MCF 10A (cell line): ENCODE measurements at regions not wholly inside any gene's neighbourhood (a gene's known extent, or its start where the extent isn't known, plus 50 kb on each side); places are given as distances from the start of the nearest gene placed in this dataset.

ENCODE experiments used
- BruUV-seq: library from RNA; stranded (reverse); fragments of 400-500 nt; replicated peaks from 2 replicates; lab custom pipeline; 2021; lab: Mats Ljungman, UMichigan
- CTCF ChIA-PET: fragments of 300-600 bp; sonication (Branson Sonifier 250); formaldehyde crosslinking; extraction: SDS; loops from one replicate; lab custom pipeline; 2021; ENCODE audit warnings: antibody characterized with exemption, inconsistent platforms; lab: Yijun Ruan, JAX
- POLR2A ChIA-PET: fragments of 300-600, 350-650 bp; sonication (Branson Sonifier 250); formaldehyde crosslinking; extraction: SDS; loops from one replicate; lab custom pipeline; 2020; ENCODE audit warnings: antibody characterized with exemption, inconsistent platforms; lab: Yijun Ruan, JAX
- DNase-seq: peaks from one replicate; pipeline ENCODE4 v3.0.0-alpha.2; 2018; ENCODE audit not compliant: unreplicated experiment
- H3K27ac Mint-ChIP-seq: one replicate; pipeline ENCODE4 v1.8.0; 2022; ENCODE audit warnings: mild to moderate bottlenecking, low read depth, mixed read lengths; ENCODE audit not compliant: unreplicated experiment
- H3K27me3 Mint-ChIP-seq: one replicate; pipeline ENCODE4 v1.8.0; 2022; ENCODE audit warnings: mixed read lengths; ENCODE audit not compliant: insufficient read depth, unreplicated experiment
- H3K36me3 Mint-ChIP-seq: one replicate; pipeline ENCODE4 v1.8.0; 2022; ENCODE audit warnings: mild to moderate bottlenecking, moderate library complexity, mixed read lengths; ENCODE audit not compliant: insufficient read depth, unreplicated experiment
- H3K4me1 Mint-ChIP-seq: one replicate; pipeline ENCODE4 v1.8.0; 2022; ENCODE audit warnings: mixed read lengths; ENCODE audit not compliant: insufficient read depth, unreplicated experiment
- H3K4me3 Mint-ChIP-seq: one replicate; pipeline ENCODE4 v1.8.0; 2022; ENCODE audit warnings: mild to moderate bottlenecking, moderate library complexity, mixed read lengths; ENCODE audit not compliant: unreplicated experiment
- H3K9me3 Mint-ChIP-seq: one replicate; pipeline ENCODE4 v1.8.0; 2022; ENCODE audit warnings: mixed read lengths; ENCODE audit not compliant: unreplicated experiment
- CTCF ChIP-seq: fragments of 200-600 bp; IDR thresholded peaks from one replicate; pipeline ENCODE4 v1.8.0; 2022; ENCODE audit warnings: antibody characterized with exemption, mild to moderate bottlenecking; ENCODE audit not compliant: unreplicated experiment
- intact Hi-C: fragments of 100-400 bp; cut with micrococcal nuclease; formaldehyde crosslinking; loops from 2 replicates; pipeline ENCODE4 v1.14.1; 2022

DNA sequence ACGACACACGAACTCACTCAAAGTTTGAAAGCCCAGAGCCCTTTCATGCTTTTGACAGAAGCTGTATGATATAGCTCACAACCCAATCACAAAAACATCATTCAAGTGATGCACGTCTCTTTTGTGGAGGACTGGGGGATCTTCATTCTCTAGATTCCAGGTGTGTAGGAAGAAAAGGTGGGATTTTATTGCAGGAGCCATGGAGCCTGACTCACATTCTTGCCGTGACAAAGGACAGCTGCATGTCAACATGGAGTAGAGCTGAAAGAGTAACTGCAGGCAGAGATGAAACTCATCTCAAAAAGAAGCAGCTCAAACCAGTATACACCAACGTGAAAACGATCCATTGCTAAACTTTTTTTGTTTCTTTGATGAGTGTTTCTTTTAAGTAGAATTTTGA is 50.9 kb upstream of the PDE1A start:
- no peak overlapping the region for H3K27ac Mint-ChIP-seq
- no peak for DNase-seq
- BruUV-seq = no TSS peak

GRCh38 chr2:182481676-182482075 is 54.8 kb upstream of the PDE1A start:
- H3K36me3 Mint-ChIP-seq = no peaks in the 10 kb centered on the region
- no peak overlapping the region for H3K4me3 Mint-ChIP-seq
- H3K27ac Mint-ChIP-seq = no peak overlapping the region
- DNase-seq = no peak
- POLR2A ChIA-PET = no interaction called here
- intact Hi-C loops = no loop called here
- no peak for TF ChIP-seq CTCF
- H3K4me1 Mint-ChIP-seq = no peaks in the 10 kb centered on the region
- CTCF ChIA-PET = no interaction called here
- H3K9me3 Mint-ChIP-seq = no peaks in the 10 kb centered on the region
- no TSS peak for BruUV-seq
- no peaks in the 10 kb centered on the region for H3K27me3 Mint-ChIP-seq

More for the DNA sequence above, 50.9 kb upstream of the PDE1A start:
- intact Hi-C loops = no loop called here
- no peaks in the 10 kb centered on the region for H3K27me3 Mint-ChIP-seq
- H3K9me3 Mint-ChIP-seq = no peaks in the 10 kb centered on the region
- no peak overlapping the region for H3K4me3 Mint-ChIP-seq
- ChIA-PET CTCF (no interaction called here), POLR2A (interaction anchor here (1.0 kb wide), 1 partner anchor 10 kb away, joined by 3 read pairs; no protein-coding TSS in a partner anchor)
- no peaks in the 10 kb centered on the region for H3K4me1 Mint-ChIP-seq
- TF ChIP-seq CTCF = no peak
- no peaks in the 10 kb centered on the region for H3K36me3 Mint-ChIP-seq

DNA sequence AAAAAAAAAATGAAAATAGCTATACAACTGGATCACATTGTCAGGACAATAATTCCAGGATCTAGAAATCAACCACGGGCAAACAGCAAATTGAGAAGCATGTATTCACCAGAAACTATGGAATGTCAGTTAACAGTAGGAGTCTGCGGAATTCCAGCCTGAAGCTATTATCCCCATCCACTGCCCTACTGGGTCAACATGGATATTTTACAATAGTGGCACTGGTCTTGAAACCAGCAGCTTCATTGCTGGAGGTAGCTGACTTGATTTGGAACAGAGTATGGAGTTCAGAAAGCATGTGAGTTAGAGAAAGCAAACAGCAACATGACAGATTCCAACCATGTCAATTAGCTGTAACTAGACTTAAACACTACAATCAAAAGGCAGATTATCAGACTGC is 55.7 kb upstream of the PDE1A start:
- no TSS peak for BruUV-seq
- Mint-ChIP-seq H3K36me3 (no peaks in the 10 kb centered on the region), H3K9me3 (no peaks in the 10 kb centered on the region), H3K4me1 (no peaks in the 10 kb centered on the region), H3K27me3 (no peaks in the 10 kb centered on the region), H3K4me3 (no peak overlapping the region), H3K27ac (no peak overlapping the region)
- DNase-seq = no peak
- no peak for TF ChIP-seq CTCF
- intact Hi-C loops = no loop called here
- POLR2A ChIA-PET = no interaction called here
- CTCF ChIA-PET = interaction anchor here (0.6 kb wide), 1 partner anchor 7 kb away, joined by 3 read pairs; no protein-coding TSS in a partner anchor

DNA sequence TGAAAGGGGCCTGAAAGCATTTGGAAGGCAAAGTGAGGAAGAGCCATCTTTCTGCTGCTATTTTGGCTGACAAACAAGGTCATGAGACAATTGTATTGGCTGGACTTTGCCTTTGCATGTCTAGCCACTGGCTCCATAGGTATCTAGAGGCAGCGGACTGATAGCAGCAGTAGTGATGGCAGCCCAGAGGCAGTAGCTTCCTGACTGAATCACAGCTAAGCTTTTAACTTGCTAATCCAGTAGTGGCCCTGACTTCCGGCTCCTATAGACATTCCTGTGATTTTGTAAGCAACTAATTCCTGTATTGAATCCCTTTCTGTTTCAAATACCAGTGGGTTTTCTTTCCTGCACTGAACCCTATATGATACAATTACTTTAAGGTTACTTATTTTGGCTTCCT is 69.8 kb upstream of the PDE1A start:
- Mint-ChIP-seq H3K36me3 (no peaks in the 10 kb centered on the region), H3K4me1 (no peaks in the 10 kb centered on the region), H3K9me3 (no peaks in the 10 kb centered on the region), H3K27ac (no peak overlapping the region), H3K27me3 (no peaks in the 10 kb centered on the region), H3K4me3 (no peak overlapping the region)
- no TSS peak for BruUV-seq
- CTCF ChIA-PET = interaction anchor here (0.5 kb wide), 1 partner anchor 256 kb away, joined by 3 read pairs; no protein-coding TSS in a partner anchor
- intact Hi-C loops = no loop called here
- POLR2A ChIA-PET = no interaction called here
- no peak for DNase-seq
- no peak for TF ChIP-seq CTCF
